Activated T-helper 2 cell treated with anti-CD3 and anti-CD28 coated beads, Interferon-gamma antibody, Interleukin-2, Interleukin-4, amounts not matched to agents 10 μg/mL and 5 μg/mL and 100 μg/mL, durations not matched to agents 14 hours and 24 hours and 36 hours (primary cell): ENCODE measurements at regions not wholly inside any gene's neighbourhood (a gene's known extent, or its start where the extent isn't known, plus 50 kb on each side); places are given as distances from the start of the nearest gene placed in this dataset.

Experiments
- DNase-seq: peaks from one replicate; pipeline ENCODE4 v3.0.0; 2021; ENCODE audit warnings: low spot score
- H3K27ac Mint-ChIP-seq: one replicate; pipeline ENCODE4 v1.8.0; 2021; ENCODE audit warnings: mixed read lengths
- H3K27me3 Mint-ChIP-seq: one replicate; pipeline ENCODE4 v1.8.0; 2021; ENCODE audit warnings: low read depth, mixed read lengths
- H3K36me3 Mint-ChIP-seq: one replicate; pipeline ENCODE4 v1.8.0; 2021; ENCODE audit warnings: low read depth, mixed read lengths
- H3K4me1 Mint-ChIP-seq: one replicate; pipeline ENCODE4 v1.8.0; 2021; ENCODE audit warnings: low read depth, mixed read lengths
- H3K4me3 Mint-ChIP-seq: one replicate; pipeline ENCODE4 v1.8.0; 2021; ENCODE audit warnings: low read depth, mild to moderate bottlenecking, moderate library complexity, mixed read lengths
- H3K9me3 Mint-ChIP-seq: one replicate; pipeline ENCODE4 v1.8.0; 2021; ENCODE audit warnings: mixed read lengths
- intact Hi-C: fragments of 100-400 bp; cut with micrococcal nuclease; formaldehyde crosslinking; loops from one replicate; pipeline ENCODE4 v1.15.1; 2023

DNA sequence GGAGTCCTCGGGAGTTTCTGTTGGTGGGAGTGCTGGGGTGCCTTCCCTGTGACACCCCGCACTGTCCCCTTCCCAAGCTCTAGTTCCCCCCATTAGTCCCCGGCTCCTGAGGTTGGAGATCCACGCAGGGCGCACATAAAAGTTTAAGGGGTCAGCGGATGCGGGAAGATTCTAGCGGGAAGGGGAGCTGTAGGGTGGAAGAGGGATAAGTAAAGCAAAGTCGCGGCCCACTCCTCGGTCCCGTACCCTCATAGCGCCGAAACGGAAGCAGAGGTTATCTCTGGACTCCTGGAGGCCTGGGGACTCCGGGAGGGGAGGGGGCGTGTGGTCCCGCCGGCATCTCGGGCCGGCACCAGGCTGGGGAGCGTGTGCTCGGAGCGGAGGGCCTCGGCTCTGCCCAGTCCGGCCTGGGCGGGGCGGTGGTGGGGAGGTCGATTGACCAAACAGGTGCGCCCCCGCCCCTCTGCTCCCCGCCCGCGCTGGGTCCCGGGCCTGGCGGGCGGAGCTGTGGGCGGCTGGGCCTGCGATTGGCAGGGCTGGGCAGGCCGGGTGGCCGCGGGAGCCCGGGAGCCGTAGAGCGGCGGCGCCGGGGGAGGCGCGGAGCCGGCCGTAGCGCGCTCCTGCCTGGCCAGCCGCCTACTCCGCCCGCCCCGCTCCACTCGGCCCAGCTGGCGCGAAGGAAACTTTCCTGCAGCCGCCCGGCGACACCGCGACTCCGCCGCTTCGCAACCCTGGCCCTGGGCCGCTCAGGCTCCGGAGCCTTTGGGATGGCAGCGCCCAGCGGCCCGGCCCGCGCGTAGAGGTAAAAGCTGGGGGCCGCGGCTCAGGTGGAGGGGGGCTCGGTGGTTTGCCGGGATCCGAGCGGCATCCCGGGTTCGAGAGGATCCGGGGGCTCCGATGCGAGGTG is 52.2 kb upstream of the DAB2IP start:
- peaks cover 47% of the 10 kb centered on the region for H3K27me3 Mint-ChIP-seq
- no peaks in the 10 kb centered on the region for H3K4me1 Mint-ChIP-seq
- peaks cover 4% of the 10 kb centered on the region for H3K36me3 Mint-ChIP-seq
- H3K4me3 Mint-ChIP-seq: no peak overlapping the region
- no peak overlapping the region for H3K27ac Mint-ChIP-seq
- DNase-seq: no peak
- intact Hi-C loops: no loop called here
- peaks cover 6% of the 10 kb centered on the region for H3K9me3 Mint-ChIP-seq

GRCh38 chr9:121599872-121600585 is 51.4 kb upstream of the DAB2IP start:
- peaks cover 4% of the 10 kb centered on the region for H3K36me3 Mint-ChIP-seq
- H3K27ac Mint-ChIP-seq: no peak overlapping the region
- intact Hi-C loops: no loop called here
- H3K27me3 Mint-ChIP-seq: peaks cover 52% of the 10 kb centered on the region
- DNase-seq: no peak
- peaks cover 6% of the 10 kb centered on the region for H3K9me3 Mint-ChIP-seq
- no peaks in the 10 kb centered on the region for H3K4me1 Mint-ChIP-seq
- H3K4me3 Mint-ChIP-seq: no peak overlapping the region

- DNase-seq: no peak
- no peak overlapping the region for H3K27ac Mint-ChIP-seq
- H3K4me3 Mint-ChIP-seq: no peak overlapping the region
- H3K4me1 Mint-ChIP-seq: no peaks in the 10 kb centered on the region
- peaks cover 4% of the 10 kb centered on the region for H3K36me3 Mint-ChIP-seq
- peaks cover 52% of the 10 kb centered on the region for H3K27me3 Mint-ChIP-seq
- intact Hi-C loops: no loop called here
- H3K9me3 Mint-ChIP-seq: peaks cover 6% of the 10 kb centered on the region
These were observed 50.2 kb upstream of the DAB2IP start for GRCh38 chr9:121601194-121601593.
